Fibroblast of skin of left quadriceps (primary cell): ENCODE measurements at regions not wholly inside any gene's neighbourhood (a gene's known extent, or its start where the extent isn't known, plus 50 kb on each side); places are given as distances from the start of the nearest gene placed in this dataset.
"Not testable (repeated sequence)": the region's sequence is repeated elsewhere in the genome, so short reads cannot be mapped to it uniquely, and the experiment has no call there.

Source experiments
- DNase-seq, 2 experiments: peaks; one replicate each; pipeline ENCODE4 v3.0.0-alpha.2; 2013; ENCODE audit warnings: low read depth in 2 of 2

DNA sequence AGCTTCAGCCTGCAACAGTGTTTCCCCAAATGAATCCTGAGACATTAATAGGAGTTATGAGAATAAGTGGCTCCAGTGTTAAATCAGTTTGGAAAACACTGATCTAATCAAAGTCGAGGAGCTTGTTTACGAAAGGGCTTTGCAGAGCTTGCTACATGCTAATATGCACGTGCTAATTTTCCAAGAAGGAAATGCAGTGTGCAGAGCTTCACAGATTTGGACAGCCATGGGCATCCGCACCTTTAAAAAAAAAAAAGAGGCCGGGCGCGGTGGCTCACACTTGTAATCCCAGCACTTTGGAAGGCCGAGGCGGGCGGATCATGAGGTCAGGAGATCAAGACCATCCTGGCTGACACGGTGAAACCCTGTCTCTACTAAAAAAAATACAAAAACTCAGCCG is 79.7 kb upstream of the LMO2 start:
- not testable (repeated sequence) for DNase-seq

DNA sequence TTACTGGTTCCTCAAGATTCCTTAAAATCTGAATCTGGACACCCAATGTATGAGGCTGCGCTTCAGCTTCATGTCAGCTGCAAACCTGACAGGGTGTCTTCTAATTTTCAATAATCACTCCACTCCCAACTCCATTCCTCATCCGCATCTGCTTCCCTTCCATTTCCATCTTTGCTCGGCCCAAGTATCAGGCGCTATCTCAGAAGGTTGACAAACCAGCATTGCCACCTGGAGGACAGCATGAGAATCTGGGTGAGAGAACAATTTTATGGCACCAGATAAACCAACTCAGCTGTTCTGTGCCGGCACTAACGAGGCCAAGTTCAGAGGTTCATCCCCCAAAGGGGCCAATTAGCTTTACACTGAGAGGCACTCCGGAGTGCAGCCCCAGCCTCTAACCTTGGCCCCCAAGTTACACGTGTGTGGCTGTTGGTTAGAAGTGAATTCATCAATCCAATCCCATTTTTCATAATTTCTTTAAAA is 79.1 kb upstream of the LMO2 start:
- peak; percentile 33 to 35 for DNase-seq

DNA sequence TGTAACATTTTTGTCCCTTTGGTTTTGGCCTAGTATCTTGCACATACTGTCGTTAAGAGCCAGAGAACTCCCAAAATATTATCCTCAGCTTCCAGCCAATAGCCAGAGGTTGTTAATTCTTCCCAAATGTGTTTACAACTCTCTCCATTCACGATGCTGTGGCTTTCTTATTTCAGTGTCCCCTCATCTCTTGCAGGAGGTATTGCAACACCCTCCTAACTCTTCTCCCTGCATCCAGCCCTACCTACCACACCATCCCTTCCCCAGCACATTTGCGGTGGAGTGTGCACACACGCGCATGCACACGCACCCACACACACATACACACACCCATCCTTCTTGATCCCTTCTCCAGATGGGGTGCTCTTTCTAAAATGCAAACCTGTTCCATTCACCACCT is 75.6 kb upstream of the LMO2 start:
- no peak for DNase-seq

DNA sequence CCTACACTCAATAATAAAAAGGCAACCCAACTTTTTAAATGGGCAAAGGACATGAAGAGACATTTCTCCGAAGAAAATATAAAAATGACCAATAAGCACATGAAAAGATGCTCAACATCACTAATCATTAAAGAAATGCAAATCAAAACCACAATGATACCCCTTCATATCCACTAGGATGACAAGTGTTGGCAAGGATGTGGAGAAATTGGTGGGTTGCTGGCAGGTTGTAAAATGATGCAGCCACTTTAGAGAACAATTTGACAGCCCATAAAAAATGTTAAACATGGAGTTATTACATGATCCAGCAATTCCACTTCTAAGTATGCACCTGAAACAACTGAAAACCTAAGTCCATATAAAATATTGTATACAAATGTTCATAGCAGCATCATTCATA is 73.2 kb upstream of the LMO2 start:
- DNase-seq: no peak

DNA sequence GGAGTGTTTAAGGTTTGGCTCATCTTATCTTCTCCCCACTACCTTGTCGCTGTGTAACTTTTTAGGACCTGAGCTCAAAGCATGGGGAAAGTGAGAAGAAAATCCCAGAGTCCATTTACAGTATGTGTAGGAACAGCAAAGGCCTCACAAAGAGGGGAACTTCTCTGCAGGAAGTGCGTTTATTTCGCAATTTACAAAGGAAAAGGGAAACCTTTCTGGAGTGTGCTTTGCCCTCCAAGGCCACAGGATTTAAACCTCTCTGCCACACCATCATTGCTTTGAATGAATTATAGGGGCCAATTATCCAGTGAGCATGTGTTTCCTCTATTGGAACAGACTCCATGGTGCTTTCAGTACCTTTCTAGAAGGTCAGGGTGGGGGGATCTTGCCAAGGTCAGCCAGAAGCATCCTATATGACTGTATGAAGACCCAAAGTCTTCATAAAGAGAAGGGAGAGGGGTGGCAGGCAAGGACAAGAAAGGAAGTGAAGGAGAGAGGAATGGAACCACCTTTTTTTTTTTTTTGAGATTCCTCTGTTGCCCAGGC is 68.1 kb upstream of the LMO2 start:
- no peak for DNase-seq

DNA sequence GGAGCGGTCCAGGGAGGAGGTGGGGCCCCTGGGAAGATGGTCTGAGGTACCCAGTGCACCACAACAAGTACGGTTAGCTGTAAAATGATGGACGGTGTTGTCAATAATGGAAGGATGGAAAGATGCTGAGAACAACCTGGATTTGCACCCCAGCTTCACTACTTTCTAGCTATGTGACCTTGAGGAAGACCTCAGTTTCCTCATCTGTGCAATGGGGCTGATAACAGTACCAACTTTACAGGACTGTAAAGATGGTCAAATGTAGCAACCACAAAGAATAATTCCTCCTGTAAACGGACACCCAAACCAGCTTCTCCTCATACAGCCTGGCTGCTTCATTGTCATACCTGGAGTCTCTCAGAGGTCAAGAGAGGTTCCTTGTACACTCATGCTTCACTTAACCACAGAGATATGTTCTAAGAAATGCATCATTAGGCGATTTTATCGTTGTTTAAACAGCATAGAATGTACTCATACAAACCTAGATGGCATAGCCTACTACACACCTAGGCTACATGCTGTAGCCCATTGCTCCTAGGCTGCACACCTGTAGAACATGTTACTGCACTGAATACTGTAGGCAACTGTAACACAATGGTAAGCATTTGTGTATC is 65.5 kb upstream of the LMO2 start:
- DNase-seq: no peak

DNA sequence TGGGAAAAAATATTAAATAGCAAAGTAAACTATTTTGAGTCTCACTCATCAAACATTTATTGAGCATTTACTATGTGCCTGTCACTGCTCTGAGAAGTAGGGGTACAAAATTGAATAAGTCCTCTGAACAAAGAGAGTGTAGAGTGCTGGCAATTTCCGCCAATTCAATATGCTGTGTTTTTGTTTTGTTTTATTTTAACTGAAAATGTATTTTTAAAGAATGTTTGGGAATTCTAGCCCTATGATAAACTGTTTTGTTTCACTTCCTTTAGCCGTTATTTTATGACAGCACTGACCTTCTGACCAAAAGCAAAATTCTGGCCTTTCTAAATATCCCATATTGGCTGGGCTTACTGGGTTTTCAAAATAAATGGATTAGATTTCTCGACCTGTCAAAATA is 64.7 kb upstream of the LMO2 start:
- no peak for DNase-seq

DNA sequence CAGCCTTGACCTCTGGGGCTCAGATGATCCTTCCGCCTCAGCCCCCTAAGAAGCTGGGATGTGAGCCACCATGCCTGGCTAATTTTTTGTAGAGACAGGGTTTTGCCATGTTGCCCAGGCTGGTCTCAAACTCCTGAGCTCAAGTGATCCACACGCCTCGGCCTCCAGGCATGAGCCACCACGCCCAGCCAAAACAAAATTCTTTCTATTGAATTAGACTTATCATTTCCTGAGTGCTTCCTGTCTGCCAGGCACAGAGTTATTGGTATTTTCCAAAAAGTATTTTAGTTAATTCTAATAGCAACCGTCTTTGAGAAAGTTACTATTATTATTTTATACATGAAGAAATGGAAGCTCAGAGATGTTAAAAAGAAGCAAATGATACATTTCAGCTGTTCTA is 61.4 kb upstream of the LMO2 start:
- no peak for DNase-seq

DNA sequence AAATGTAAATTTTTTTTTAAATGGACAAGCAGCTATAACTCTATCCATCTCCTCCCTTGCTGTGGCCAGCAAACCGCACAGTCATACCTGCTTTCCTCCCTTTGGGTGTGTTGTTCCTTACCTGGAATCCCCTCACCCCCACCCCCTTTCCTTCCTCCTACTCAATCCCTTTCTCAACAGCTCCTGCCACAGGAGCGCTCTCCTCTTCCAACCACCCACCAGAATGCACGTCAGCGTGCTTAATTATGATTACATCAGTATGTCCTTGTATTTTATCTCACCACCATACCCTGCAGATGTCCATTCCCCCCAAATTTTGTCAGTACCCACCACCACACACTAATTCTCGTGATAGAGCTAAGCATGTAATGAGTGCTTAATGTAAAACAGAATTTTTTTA is 60.9 kb upstream of the LMO2 start:
- DNase-seq: no peak

DNA sequence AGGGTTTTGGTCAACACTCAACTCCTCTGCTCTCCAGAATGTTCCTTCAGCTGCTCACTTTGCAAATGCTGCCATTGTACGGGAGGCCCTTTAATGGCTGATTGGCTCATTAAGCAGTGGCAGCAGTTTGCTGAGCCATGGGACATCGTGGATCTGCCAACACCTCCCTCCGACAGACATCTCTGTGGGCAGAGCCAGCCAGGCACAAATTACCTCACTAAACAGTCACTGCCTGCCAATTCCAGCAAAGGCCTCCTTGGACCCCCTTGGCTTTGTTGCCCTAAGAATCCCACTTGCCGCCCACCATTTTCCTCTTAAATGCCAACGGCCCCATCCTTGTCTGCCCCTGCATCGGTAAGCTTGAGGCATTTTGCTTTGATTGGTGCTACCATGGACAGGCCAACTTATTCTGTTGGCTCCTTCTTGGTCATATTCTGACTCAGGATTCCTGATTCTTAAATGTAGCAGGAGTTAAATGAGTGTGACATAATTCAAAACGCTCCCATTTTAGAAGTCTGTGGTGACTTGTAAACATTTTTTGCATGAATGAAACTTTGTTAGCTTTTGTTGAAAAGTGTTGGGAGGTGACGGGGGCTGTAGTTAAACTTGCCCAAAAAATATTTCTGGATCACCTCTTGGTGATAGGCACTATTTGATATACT is 57.5 kb upstream of the LMO2 start:
- DNase-seq: no peak

DNA sequence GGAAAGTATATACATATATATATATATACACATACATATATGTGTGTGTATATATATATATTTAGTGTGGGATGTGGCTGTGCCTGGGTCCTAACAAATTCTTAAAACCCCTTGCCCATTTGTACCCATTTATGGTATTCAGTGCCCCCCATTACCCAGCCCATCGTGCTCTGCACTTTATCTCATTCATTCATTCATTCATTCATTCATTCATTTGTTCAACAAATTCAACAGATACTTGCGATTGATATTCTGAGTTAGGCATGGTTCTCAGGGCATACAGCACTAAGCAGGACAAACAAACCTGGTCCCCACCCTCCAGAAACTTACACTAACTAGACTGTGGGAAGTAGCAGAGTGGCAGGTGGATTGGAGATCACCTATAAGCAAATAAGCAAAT is 56.6 kb upstream of the LMO2 start:
- no peak for DNase-seq

DNA sequence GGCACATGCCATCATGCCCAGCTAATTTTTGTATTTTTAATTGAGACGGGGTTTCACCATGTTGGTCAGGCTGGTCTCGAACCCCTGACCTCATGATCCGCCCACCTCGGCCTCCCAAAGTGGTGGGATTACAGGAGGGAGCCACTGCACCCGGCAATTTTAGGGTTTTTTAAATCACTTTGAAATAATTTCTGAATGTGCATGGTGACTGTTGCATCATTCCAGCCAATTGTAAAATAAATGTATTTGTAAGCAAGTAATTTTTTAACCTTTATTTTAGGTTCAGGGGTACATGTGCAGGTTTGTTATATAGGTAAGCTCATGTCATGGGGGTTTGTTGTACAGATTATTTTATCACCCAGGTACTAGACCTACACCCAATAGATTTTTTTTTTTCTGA is 56.0 kb upstream of the LMO2 start:
- not testable (repeated sequence) for DNase-seq

DNA sequence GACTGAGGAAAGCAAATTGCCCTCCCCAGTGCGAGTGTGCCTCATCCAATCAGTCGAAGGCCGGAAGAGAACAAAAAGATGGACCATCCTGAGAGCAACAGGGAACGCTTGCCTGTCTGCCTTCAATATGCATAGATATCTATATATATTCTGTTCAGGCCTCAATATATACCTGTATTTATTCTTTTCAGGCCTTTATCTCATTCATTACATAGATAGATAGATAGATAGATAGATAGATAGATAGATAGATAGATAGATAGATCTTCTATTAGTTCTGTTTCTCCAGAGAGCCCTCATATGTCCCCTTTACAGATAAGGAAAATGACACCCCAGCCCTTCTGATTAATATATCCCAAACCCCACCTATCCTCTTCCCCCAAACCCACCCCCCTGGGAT is 55.1 kb upstream of the LMO2 start:
- no peak for DNase-seq

DNA sequence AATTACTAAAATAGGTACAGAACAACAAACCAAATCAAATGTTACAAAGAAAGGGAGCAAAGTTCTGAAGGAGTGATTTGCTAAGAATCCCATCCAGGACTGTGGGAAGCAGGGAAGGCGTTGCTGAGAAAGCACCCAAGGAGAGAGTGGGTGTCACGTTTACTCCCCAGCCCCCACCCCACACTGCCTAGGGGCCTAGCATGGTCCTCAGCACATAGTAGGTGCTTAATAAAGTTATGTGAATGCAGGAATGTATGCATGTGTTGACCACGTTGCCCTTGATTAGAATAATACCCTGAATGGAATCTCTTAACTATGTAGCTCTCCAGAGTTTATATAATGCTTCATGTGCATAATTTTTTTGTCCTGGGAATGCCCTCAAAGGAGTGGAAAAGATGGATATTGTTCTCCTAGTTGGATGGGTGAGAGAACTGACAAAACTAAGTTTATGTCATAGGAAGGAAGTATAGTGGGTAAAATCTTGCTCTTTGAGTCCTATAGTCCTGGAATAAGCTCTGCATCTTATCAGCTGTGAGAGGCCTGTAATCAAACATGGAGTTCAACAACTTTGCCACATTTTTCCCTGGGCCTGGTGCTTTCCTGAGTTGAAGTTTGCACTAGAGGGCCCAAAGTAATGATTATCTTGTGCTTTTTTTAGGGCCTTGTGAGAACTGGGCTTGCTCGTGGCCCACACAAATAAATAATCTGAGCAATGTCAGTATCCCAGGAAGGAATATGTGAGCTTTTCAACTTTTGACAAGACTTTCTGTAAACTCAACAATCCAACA is 53.8 kb upstream of the LMO2 start:
- DNase-seq: no peak

DNA sequence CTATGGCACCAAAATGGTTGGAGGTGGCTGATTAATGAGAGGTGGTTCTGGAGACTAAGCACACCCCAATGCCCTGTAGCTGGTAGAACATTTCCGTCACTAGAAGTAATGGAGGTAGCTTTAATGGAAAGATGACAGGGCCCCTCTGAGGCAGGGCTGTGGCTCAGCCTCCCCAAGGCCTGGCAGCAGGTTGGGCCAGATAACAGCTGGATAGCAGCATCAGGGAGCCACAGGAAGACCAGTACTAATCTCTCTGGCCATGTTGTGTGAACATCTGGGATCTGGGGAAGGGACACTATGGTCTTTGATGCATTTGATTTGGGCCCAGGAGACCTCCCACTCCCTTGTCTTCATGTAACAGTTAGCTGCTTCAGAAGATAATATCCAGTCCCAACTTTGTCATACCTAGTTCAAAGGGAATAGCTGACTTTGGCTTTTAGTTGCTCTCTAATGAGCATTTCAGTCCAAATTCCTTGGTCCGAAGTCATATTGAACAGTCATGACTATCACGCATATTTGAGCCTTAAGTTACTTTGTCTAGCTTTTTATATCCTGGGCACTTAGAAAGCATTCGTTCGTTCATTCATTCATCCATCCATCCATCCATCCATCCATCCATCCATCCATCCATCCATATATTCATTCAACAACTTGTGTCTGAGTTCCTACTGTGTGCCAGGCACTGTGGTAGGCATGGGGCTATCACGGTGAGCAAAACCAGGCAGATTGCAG is 53.0 kb upstream of the LMO2 start:
- no peak for DNase-seq

DNA sequence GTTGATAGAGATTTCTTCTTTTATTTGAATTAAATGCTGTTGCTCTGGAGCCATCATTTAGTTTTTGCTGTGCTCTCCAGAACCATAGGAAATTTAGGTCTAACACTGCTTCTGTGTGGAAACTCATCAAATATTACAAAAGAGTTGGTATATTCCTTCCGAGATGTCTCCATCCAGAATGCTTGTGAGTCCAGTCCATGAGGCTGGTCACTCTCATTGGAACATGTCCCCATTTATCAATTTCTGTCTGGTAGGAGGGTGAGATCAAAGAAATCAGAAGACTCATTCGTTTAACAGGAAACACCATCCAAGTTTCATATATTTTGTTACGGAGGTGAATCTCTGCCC is 52.4 kb upstream of the LMO2 start:
- DNase-seq: no peak

DNA sequence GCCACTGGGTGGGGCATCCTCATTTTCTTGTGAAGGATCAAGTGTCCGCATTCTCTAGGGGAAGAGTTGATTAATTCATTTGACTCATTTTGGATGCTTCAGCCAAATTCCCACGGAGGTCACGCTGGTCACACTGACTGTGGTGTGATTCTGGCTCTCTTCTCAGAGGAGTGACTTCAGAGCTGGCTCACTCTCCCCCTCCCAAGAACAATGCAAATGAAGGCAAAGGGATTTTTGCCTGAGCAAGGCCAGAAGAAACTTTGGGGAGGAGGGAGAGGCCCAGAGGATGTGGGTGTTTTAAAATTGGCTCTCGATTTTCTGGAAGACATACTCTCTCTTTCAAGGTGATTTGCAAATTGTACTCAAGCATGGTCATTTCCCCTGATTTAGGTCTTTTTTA is 51.1 kb upstream of the LMO2 start:
- DNase-seq: peak; percentile 11 to 18

DNA sequence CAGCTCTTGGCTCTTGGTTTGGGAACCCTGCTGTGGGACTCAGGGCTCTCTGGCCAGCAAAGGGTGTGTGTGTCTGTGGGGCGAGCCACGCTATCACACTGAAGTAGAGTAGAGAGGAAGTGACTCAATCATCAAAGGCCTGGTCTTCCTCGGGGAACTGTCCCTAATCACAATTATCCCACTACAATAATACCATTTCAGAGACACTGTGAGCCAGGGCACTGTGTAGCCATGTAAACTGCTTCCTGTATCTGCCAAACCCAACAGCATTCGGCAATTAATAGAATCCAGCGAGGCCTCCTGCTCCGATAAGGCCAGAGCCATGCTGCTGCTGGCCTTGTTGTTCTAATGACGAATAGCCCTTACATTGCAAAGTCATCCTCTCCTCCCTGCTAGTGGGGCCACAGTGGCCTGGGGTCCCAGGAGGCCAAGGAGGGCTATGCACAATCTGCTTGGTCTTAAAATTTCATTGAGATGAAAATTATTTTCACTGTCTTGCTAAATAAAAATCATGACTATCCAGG is 49.8 kb upstream of the LMO2 start:
- DNase-seq: no peak
